ENCODE measurements at regions not wholly inside any gene's neighbourhood (a gene's known extent, or its start where the extent isn't known, plus 50 kb on each side); places are given as distances from the start of the nearest gene placed in this dataset.

GRCh38 chr4:13957871-13958270, 330.3 kb upstream of the BOD1L1 start:
- no peak for TF ChIP-seq CTCF (IDR thresholded peaks at IDR 0.05)
- TF ChIP-seq EZH2phosphoT487 (IDR thresholded peaks at IDR 0.05): no peak
- no peak for TF ChIP-seq EZH2 (IDR thresholded peaks at IDR 0.05)
